HepG2 (cell line): ENCODE measurements at regions not wholly inside any gene's neighbourhood (a gene's known extent, or its start where the extent isn't known, plus 50 kb on each side); places are given as distances from the start of the nearest gene placed in this dataset.

ENCODE experiments used
- ATAC-seq: fragments of 200-7000 bp; cut with Tn5 transposase; 3 replicates; pipeline ENCODE4 v1.9.1; 2020; ENCODE audit warnings: mild to moderate bottlenecking, moderate library complexity
- BruUV-seq: library from RNA; stranded (reverse); fragments of 400-500 nt; replicated peaks from 2 replicates; lab custom pipeline; 2021; lab: Mats Ljungman, UMichigan
- CTCF ChIA-PET: fragments of 300-600 bp; formaldehyde crosslinking; extraction: SDS; loops from one replicate; lab custom pipeline; 2021; ENCODE audit warnings: low total read pairs, inconsistent platforms, low intra/inter-chr PET ratio; lab: Yijun Ruan, JAX
- POLR2A ChIA-PET: fragments of 350-600 bp; sonication (Branson Sonifier 250); formaldehyde crosslinking; loops from one replicate; lab custom pipeline; 2020; ENCODE audit warnings: antibody characterized with exemption, inconsistent platforms; lab: Yijun Ruan, JAX
- DNase-seq: peaks from one replicate; pipeline ENCODE4 v3.0.0-alpha.2; 2015; ENCODE audit warnings: low spot score
- FAIRE-seq: peaks from 3 replicates; lab custom pipeline; 2011; peaks lifted over from hg19 to GRCh38; lab: Jason Lieb, UNC
- H2AFZ ChIP-seq: one replicate; pipeline ENCODE4 v1.6.1; 2011; ENCODE audit warnings: low read length, inconsistent platforms
- H3K27ac ChIP-seq: fragments of 300-600 bp; 3 replicates; pipeline ENCODE4 v1.8.0; 2011; ENCODE audit warnings: mixed run types, mild to moderate bottlenecking, mixed read lengths, low read length, inconsistent platforms; ENCODE audit not compliant: insufficient read depth; ENCODE audit errors: extremely low read length
- H3K27me3 ChIP-seq, 2 experiments: fragments of 200-600 bp in 1 of 2; 2 replicates in 1 of 2; 3 replicates in 1 of 2; pipeline versions ENCODE4 v1.6.0 to v1.8.0; 2011; ENCODE audit warnings: low read length in 2 of 2, mild to moderate bottlenecking in 2 of 2, moderate library complexity in 2 of 2, inconsistent platforms in 1 of 2; ENCODE audit not compliant: insufficient read depth in 2 of 2, control insufficient read depth in 1 of 2
- H3K36me3 ChIP-seq, 2 experiments: fragments of 200-600 bp in 1 of 2; replicated peaks in 1 of 2; 2 replicates in 1 of 2; 3 replicates in 1 of 2; pipeline versions ENCODE4 v1.5.1 to v1.8.0; 2011; ENCODE audit warnings: low read length in 2 of 2, inconsistent platforms in 1 of 2; ENCODE audit not compliant: insufficient read depth in 2 of 2, control insufficient read depth in 1 of 2
- H3K4me1 ChIP-seq: 2 replicates; pipeline ENCODE4 v1.5.1; 2012; ENCODE audit warnings: low read length, inconsistent platforms; ENCODE audit not compliant: insufficient read depth
- H3K4me2 ChIP-seq: 2 replicates; pipeline ENCODE4 v1.6.0; 2011; ENCODE audit warnings: low read depth, low read length, inconsistent platforms
- H3K4me3 ChIP-seq, 3 experiments: fragments of 200-600 bp in 1 of 3; sonication (generic), shearing (Covaris generic) in 1 of 3; replicated peaks in 1 of 3; 2 replicates each; pipeline ENCODE4 v1.5.1; 2011 to 2016; ENCODE audit warnings: low read length in 3 of 3, inconsistent platforms in 2 of 3, low read depth in 2 of 3, mild to moderate bottlenecking in 2 of 3, control low read depth in 1 of 3, mixed read lengths in 1 of 3; ENCODE audit not compliant: insufficient read depth in 1 of 3
- H3K79me2 ChIP-seq: one replicate; pipeline ENCODE4 v1.6.1; 2011; ENCODE audit warnings: low read length, inconsistent platforms; ENCODE audit not compliant: insufficient read depth
- H3K9ac ChIP-seq: 2 replicates; pipeline ENCODE4 v1.6.0; 2011; ENCODE audit warnings: mild to moderate bottlenecking, low read depth, low read length, inconsistent platforms; ENCODE audit not compliant: insufficient read depth
- H3K9me3 ChIP-seq: 2 replicates; pipeline ENCODE4 v1.5.1; 2012; ENCODE audit warnings: mild to moderate bottlenecking, low read length
- H4K20me1 ChIP-seq: 2 replicates; pipeline ENCODE4 v1.6.0; 2011; ENCODE audit warnings: inconsistent platforms, mild to moderate bottlenecking, low read length, moderate library complexity; ENCODE audit not compliant: insufficient read depth
- ATF7 ChIP-seq, 2 experiments: fragments of 450-650 bp in 1 of 2; sonication (generic) in 1 of 2; formaldehyde crosslinking in 1 of 2; IDR thresholded peaks; 2 replicates each; pipeline versions ENCODE4 v1.4.0 to v1.6.1; 2016 to 2020; ENCODE audit warnings: antibody characterized with exemption in 1 of 2, mild to moderate bottlenecking in 1 of 2, missing genetic modification reagents in 1 of 2
- BRCA1 ChIP-seq: sonication (generic); formaldehyde crosslinking; IDR thresholded peaks from 2 replicates; pipeline ENCODE4 v1.4.0; 2020; ENCODE audit warnings: missing genetic modification reagents
- CREM ChIP-seq, 2 experiments: sonication (generic) in 1 of 2; formaldehyde crosslinking in 1 of 2; IDR thresholded peaks; 2 replicates each; pipeline versions ENCODE4 v1.4.0 to v1.6.1; 2016 to 2020; ENCODE audit warnings: antibody characterized with exemption in 1 of 2, mild to moderate bottlenecking in 1 of 2, missing genetic modification reagents in 1 of 2
- ZNF263 ChIP-seq: sonication (generic); formaldehyde crosslinking; IDR thresholded peaks from 2 replicates; pipeline ENCODE4 v1.4.0; 2020; ENCODE audit warnings: missing genetic modification reagents
- WGBS: methylation state at CpG from one replicate; pipeline ENCODE4 v1.1.6; 2017; ENCODE audit warnings: low lambda C conversion rate; 5-methylcytosine and 5-hydroxymethylcytosine counted together
- in situ Hi-C: cut with HindIII; loops from 2 replicates; pipeline ENCODE4 v1.10.0; 2017; ENCODE audit warnings: low pct_unique_long_range_greater_than_20kb; ENCODE audit not compliant: extremely low pct_ligation_motif_present
- intact Hi-C: fragments of 100-400 bp; cut with micrococcal nuclease; formaldehyde crosslinking; loops from one replicate; pipeline ENCODE4 v1.10.0; 2022; ENCODE audit not compliant: unreplicated experiment

DNA sequence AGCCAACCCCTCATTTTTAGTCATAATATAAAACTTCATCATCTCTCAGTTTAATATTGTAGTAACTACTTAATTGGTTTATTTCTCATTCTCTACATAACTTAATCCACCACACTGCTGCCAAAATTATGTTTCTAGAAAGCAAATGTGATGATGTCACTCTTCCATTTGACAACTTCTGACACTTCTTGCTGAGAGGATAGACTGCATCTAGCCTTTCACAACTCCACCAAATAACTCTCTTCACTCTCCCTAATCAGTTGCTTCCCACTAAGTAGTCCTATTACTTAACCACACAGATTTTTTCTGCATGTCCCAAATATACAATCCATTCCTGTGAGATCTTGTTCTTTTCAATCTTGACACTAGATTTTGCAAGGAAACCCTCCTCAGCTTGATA is 951.3 kb downstream of the EPHA7 start:
- DNase-seq = no peak
- H4K20me1 ChIP-seq = no peaks in the 10 kb centered on the region
- no peaks in the 10 kb centered on the region for H3K79me2 ChIP-seq
- H3K36me3 ChIP-seq = no peaks in the 10 kb centered on the region
- no peak overlapping the region for H2AFZ ChIP-seq
- H3K4me1 ChIP-seq = no peaks in the 10 kb centered on the region
- H3K4me2 ChIP-seq = no peak overlapping the region
- BruUV-seq = no TSS peak
- CTCF ChIA-PET = no interaction called here
- intact Hi-C loops = no loop called here
- H3K27me3 ChIP-seq = no peaks in the 10 kb centered on the region
- no peak overlapping the region for H3K9ac ChIP-seq
- H3K27ac ChIP-seq = no peak overlapping the region
- H3K9me3 ChIP-seq = peaks cover 4% of the 10 kb centered on the region
- peak; percentile 55 for TF ChIP-seq ATF7 (IDR thresholded peaks at IDR 0.05)
- no peak for TF ChIP-seq ATF7 (CRISPR knock-in tag; IDR thresholded peaks at IDR 0.05)
- no peak for TF ChIP-seq BRCA1 (CRISPR knock-in tag)
- TF ChIP-seq, all 625 proteins: peak for 1
- no peak overlapping the region for H3K4me3 ChIP-seq
- ATAC-seq (no peak), FAIRE-seq (no peak)
- POLR2A ChIA-PET = no interaction called here
- in situ Hi-C loops = no loop called here

GRCh38 chr6:92460133-92460532 is 959.2 kb downstream of the EPHA7 start:
- DNase-seq (no peak), FAIRE-seq (no peak), ATAC-seq (no peak)
- CTCF ChIA-PET = no interaction called here
- no peak for TF ChIP-seq ZNF263 (CRISPR knock-in tag)
- no peak for TF ChIP-seq CREM (IDR thresholded peaks at IDR 0.05)
- TF ChIP-seq CREM (CRISPR knock-in tag; IDR thresholded peaks at IDR 0.05) = no peak
- Histone ChIP-seq H4K20me1 (no peaks in the 10 kb centered on the region), H3K4me2 (no peak overlapping the region), H3K9me3 (no peaks in the 10 kb centered on the region; the same call in 1 of the 2 replicates), H3K4me1 (no peaks in the 10 kb centered on the region), H3K36me3 (no peaks in the 10 kb centered on the region), H3K9ac (no peak overlapping the region), H3K4me3 (no peak overlapping the region), H3K27me3 (no peaks in the 10 kb centered on the region), H2AFZ (no peak overlapping the region), H3K79me2 (no peaks in the 10 kb centered on the region), H3K27ac (no peak overlapping the region)
- WGBS = 0% methylated on average over 2 of the region's 2 CpGs
- in situ Hi-C loops = no loop called here
- no TSS peak for BruUV-seq
- intact Hi-C loops = no loop called here
- POLR2A ChIA-PET = no interaction called here
